ENCODE measurements at regions not wholly inside any gene's neighbourhood (a gene's known extent, or its start where the extent isn't known, plus 50 kb on each side); places are given as distances from the start of the nearest gene placed in this dataset.

DNA sequence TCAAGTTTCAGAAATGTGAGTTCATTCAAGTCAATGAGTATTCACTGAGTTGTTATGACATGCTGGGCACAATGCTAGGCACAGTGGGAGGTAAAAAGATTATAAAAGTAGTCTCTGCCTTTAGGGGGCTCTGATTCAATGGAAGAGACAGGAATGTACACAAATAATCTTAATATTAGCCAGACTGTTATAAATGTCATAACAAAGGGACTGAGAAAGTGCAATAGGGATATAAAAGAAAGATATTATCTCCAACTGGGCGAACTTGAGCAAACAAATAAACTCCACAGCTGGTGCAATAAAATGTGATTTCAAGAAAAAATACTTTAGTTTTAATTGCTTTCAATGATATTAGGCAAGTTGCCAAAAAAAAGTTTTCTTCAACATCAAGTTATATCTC, 755.2 kb downstream of the BRINP1 start (continued):
- no peak for TF ChIP-seq MTA3 (IDR thresholded peaks at IDR 0.05; ENCODE audit: borderline replicate concordance, low read length)
- no peak for TF ChIP-seq ATF7 (IDR thresholded peaks at IDR 0.05; ENCODE audit: low read depth)
- TF ChIP-seq IKZF2 (IDR thresholded peaks at IDR 0.05), result no peak
- TF ChIP-seq, protein P1, sequence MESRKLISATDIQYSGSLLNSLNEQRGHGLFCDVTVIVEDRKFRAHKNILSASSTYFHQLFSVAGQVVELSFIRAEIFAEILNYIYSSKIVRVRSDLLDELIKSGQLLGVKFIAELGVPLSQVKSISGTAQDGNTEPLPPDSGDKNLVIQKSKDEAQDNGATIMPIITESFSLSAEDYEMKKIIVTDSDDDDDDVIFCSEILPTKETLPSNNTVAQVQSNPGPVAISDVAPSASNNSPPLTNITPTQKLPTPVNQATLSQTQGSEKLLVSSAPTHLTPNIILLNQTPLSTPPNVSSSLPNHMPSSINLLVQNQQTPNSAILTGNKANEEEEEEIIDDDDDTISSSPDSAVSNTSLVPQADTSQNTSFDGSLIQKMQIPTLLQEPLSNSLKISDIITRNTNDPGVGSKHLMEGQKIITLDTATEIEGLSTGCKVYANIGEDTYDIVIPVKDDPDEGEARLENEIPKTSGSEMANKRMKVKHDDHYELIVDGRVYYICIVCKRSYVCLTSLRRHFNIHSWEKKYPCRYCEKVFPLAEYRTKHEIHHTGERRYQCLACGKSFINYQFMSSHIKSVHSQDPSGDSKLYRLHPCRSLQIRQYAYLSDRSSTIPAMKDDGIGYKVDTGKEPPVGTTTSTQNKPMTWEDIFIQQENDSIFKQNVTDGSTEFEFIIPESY (IDR thresholded peaks at IDR 0.05), result no peak
- TF ChIP-seq PAX5 (IDR thresholded peaks at IDR 0.05; ENCODE audit: borderline replicate concordance, low read depth, low read length), result no peak

GRCh38 chr9:118618084-118618483, 751.2 kb downstream of the BRINP1 start:
- TF ChIP-seq ZNF24 (IDR thresholded peaks at IDR 0.05) (no peak), WRNIP1 (IDR thresholded peaks at IDR 0.05; ENCODE audit: borderline replicate concordance, low read depth, low read length) (no peak), EGR1 (IDR thresholded peaks at IDR 0.05; ENCODE audit: borderline replicate concordance in 1 of 2, low read depth in 2 of 2, low read length in 2 of 2) (no peak), NR2F1 (conservative IDR thresholded peaks at IDR 0.05) (no peak), SMARCA5 (IDR thresholded peaks at IDR 0.05) (no peak), SMC3 (IDR thresholded peaks at IDR 0.05; ENCODE audit: borderline replicate concordance, low read length) (no peak), MTA3 (IDR thresholded peaks at IDR 0.05; ENCODE audit: borderline replicate concordance, low read length) (no peak), HCFC1 (IDR thresholded peaks at IDR 0.05; ENCODE audit: low read length) (no peak), CUX1 (IDR thresholded peaks at IDR 0.05; ENCODE audit: insufficient replicate concordance, low read depth, low read length) (no peak), SIN3A (IDR thresholded peaks at IDR 0.05; ENCODE audit: low read depth, low read length) (no peak), STAT1 (conservative IDR thresholded peaks at IDR 0.05) (no peak), POLR2A (IDR thresholded peaks at IDR 0.05; ENCODE audit: low read depth, low read length) (no peak)
- no peaks in the 10 kb centered on the region for H3K4me1 ChIP-seq (ENCODE audit: control insufficient read depth, insufficient read depth, low read length)
- in situ Hi-C loops (cut with MboI), result no loop called here
- H3K79me2 ChIP-seq (ENCODE audit: control insufficient read depth, insufficient read depth, low read length), result no peaks in the 10 kb centered on the region
- WGBS (ENCODE audit: insufficient coverage, insufficient replicate concordance, low lambda C conversion rate, missing lambda C conversion rate), result 0% methylated on average over 1 of the region's 1 CpG
- H3K4me3 ChIP-seq, result no peak overlapping the region
- H3K27me3 ChIP-seq (replicated peaks in 1 of 2; ENCODE audit: control insufficient read depth in 2 of 2, insufficient read depth in 2 of 2, low read length in 1 of 2), result no peaks in the 10 kb centered on the region
- SMC1A ChIA-PET (ENCODE audit: uncharacterized antibody, unreplicated experiment), result interaction anchor here (0.9 kb wide), 1 partner anchor 12 kb away, joined by 3 read pairs; no protein-coding TSS in a partner anchor
- H4K20me1 ChIP-seq (ENCODE audit: control insufficient read depth, insufficient read depth), result no peaks in the 10 kb centered on the region
- CTCF ChIA-PET, result no interaction called here
- H2AFZ ChIP-seq (ENCODE audit: control insufficient read depth, low read depth, low read length), result no peak overlapping the region
- FAIRE-seq (no peak), DNase-seq (ENCODE audit: low read depth, low spot score) (no peak), ATAC-seq (no peak)
- RAD21 ChIA-PET (ENCODE audit: unreplicated experiment), result no interaction called here
- POLR2A ChIA-PET, result no interaction called here
- no TSS peak for BruUV-seq (replicated peaks)
- H3K9me3 ChIP-seq (replicated peaks; ENCODE audit: control insufficient read depth, insufficient read depth, low read length), result no peaks in the 10 kb centered on the region
- H3K4me2 ChIP-seq (ENCODE audit: control insufficient read depth, insufficient read depth), result no peak overlapping the region
- intact Hi-C loops (cut with micrococcal nuclease; ENCODE audit: unreplicated experiment), result no loop called here
- no peak overlapping the region for H3K27ac ChIP-seq (ENCODE audit: control insufficient read depth, insufficient read depth)
- no peaks in the 10 kb centered on the region for H3K36me3 ChIP-seq (ENCODE audit: control insufficient read depth in 2 of 2, insufficient read depth in 2 of 2, low read length in 1 of 2)
- H3K9ac ChIP-seq (ENCODE audit: control insufficient read depth, insufficient read depth, low read length), result no peak overlapping the region

Data from GM12878 (cell line).